ENCODE measurements at regions not wholly inside any gene's neighbourhood (a gene's known extent, or its start where the extent isn't known, plus 50 kb on each side); places are given as distances from the start of the nearest gene placed in this dataset.

GRCh38 chr6:120237221-120237620, 887.7 kb upstream of the MAN1A1 start:
- TF ChIP-seq SIN3A (IDR thresholded peaks at IDR 0.05; ENCODE audit: borderline replicate concordance, low read depth, low read length) = no peak
- TF ChIP-seq CTCF (IDR thresholded peaks at IDR 0.05) = no peak
- no peak for TF ChIP-seq TCF12 (IDR thresholded peaks at IDR 0.05)
- no peak for TF ChIP-seq EZH2phosphoT487 (IDR thresholded peaks at IDR 0.05; ENCODE audit: borderline replicate concordance, low read depth)
